Endodermal cell (in vitro differentiated cells): ENCODE measurements at regions not wholly inside any gene's neighbourhood (a gene's known extent, or its start where the extent isn't known, plus 50 kb on each side); places are given as distances from the start of the nearest gene placed in this dataset.

Source experiments
- DNase-seq: peaks from one replicate; pipeline ENCODE4 v3.0.0-alpha.2; 2017
- H3K27ac ChIP-seq: 2 replicates; pipeline ENCODE4 v1.5.1; 2013; ENCODE audit warnings: mild to moderate bottlenecking, low read depth, low read length, moderate library complexity
- H3K27me3 ChIP-seq: 2 replicates; pipeline ENCODE4 v1.6.1; 2013; ENCODE audit warnings: mild to moderate bottlenecking, low read length, moderate library complexity; ENCODE audit not compliant: insufficient read depth, control insufficient read depth, poor library complexity, severe bottlenecking
- H3K36me3 ChIP-seq: 2 replicates; pipeline ENCODE4 v1.7.0; 2013; ENCODE audit warnings: mild to moderate bottlenecking, low read length, moderate library complexity; ENCODE audit not compliant: control insufficient read depth, insufficient read depth
- H3K4me1 ChIP-seq: one replicate; pipeline ENCODE4 v1.7.0; 2013; ENCODE audit warnings: low read length; ENCODE audit not compliant: control insufficient read depth, insufficient read depth
- H3K4me3 ChIP-seq: 2 replicates; pipeline ENCODE4 v1.5.1; 2013; ENCODE audit warnings: mild to moderate bottlenecking, low read length, moderate library complexity
- H3K9ac ChIP-seq: 2 replicates; pipeline ENCODE4 v1.6.1; 2013; ENCODE audit warnings: mild to moderate bottlenecking, low read length, moderate library complexity; ENCODE audit not compliant: poor library complexity, severe bottlenecking; ENCODE audit errors: extremely low read depth
- H3K9me3 ChIP-seq: 2 replicates; pipeline ENCODE4 v1.6.1; 2013; ENCODE audit warnings: mild to moderate bottlenecking, low read length, moderate library complexity; ENCODE audit not compliant: control insufficient read depth
- H3K27ac Mint-ChIP-seq: 2 replicates; pipeline ENCODE4 v1.8.0; 2020; ENCODE audit warnings: mixed read lengths
- H3K27me3 Mint-ChIP-seq: 2 replicates; pipeline ENCODE4 v1.8.0; 2021; ENCODE audit warnings: mild to moderate bottlenecking, mixed read lengths; ENCODE audit not compliant: insufficient read depth
- H3K36me3 Mint-ChIP-seq: 2 replicates; pipeline ENCODE4 v1.8.0; 2020; ENCODE audit warnings: low read depth, mixed read lengths
- H3K4me1 Mint-ChIP-seq: 2 replicates; pipeline ENCODE4 v1.8.0; 2020; ENCODE audit warnings: mixed read lengths
- H3K4me3 Mint-ChIP-seq: 2 replicates; pipeline ENCODE4 v1.8.0; 2020; ENCODE audit warnings: mild to moderate bottlenecking, moderate library complexity, mixed read lengths
- H3K9me3 Mint-ChIP-seq: 2 replicates; pipeline ENCODE4 v1.8.0; 2020; ENCODE audit warnings: mild to moderate bottlenecking, mixed read lengths
- WGBS, 2 experiments: methylation state at CpG; one replicate each; pipeline versions ENCODE4 v1.1.5 to v1.1.7; 2013; ENCODE audit warnings: missing lambda C conversion rate in 2 of 2, mixed read lengths in 1 of 2; ENCODE audit not compliant: insufficient coverage in 1 of 2, insufficient read length in 1 of 2; 5-methylcytosine and 5-hydroxymethylcytosine counted together
- TF ChIP-seq, protein P1 (sequence below): fragments of 200-600 bp; sonication (generic); conservative IDR thresholded peaks from 2 replicates; pipeline ENCODE4 v1.5.0; 2021; ENCODE audit warnings: antibody characterized with exemption, mild to moderate bottlenecking

GRCh38 chr2:83689402-83689801 is 769.7 kb downstream of the SUCLG1 start:
- H3K9ac ChIP-seq, result no peak overlapping the region
- H3K9me3 ChIP-seq, result no peaks in the 10 kb centered on the region
- Mint-ChIP-seq H3K27me3 (no peaks in the 10 kb centered on the region), H3K4me3 (no peak overlapping the region), H3K4me1 (no peaks in the 10 kb centered on the region), H3K9me3 (no peaks in the 10 kb centered on the region), H3K27ac (no peak overlapping the region), H3K36me3 (no peaks in the 10 kb centered on the region)
- no peaks in the 10 kb centered on the region for H3K27me3 ChIP-seq
- H3K4me1 ChIP-seq, result no peaks in the 10 kb centered on the region
- H3K27ac ChIP-seq, result no peak overlapping the region
- no peak overlapping the region for H3K4me3 ChIP-seq
- no peak for DNase-seq
- TF ChIP-seq, protein P1, sequence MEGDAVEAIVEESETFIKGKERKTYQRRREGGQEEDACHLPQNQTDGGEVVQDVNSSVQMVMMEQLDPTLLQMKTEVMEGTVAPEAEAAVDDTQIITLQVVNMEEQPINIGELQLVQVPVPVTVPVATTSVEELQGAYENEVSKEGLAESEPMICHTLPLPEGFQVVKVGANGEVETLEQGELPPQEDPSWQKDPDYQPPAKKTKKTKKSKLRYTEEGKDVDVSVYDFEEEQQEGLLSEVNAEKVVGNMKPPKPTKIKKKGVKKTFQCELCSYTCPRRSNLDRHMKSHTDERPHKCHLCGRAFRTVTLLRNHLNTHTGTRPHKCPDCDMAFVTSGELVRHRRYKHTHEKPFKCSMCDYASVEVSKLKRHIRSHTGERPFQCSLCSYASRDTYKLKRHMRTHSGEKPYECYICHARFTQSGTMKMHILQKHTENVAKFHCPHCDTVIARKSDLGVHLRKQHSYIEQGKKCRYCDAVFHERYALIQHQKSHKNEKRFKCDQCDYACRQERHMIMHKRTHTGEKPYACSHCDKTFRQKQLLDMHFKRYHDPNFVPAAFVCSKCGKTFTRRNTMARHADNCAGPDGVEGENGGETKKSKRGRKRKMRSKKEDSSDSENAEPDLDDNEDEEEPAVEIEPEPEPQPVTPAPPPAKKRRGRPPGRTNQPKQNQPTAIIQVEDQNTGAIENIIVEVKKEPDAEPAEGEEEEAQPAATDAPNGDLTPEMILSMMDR, result no peak
- no peaks in the 10 kb centered on the region for H3K36me3 ChIP-seq

DNA sequence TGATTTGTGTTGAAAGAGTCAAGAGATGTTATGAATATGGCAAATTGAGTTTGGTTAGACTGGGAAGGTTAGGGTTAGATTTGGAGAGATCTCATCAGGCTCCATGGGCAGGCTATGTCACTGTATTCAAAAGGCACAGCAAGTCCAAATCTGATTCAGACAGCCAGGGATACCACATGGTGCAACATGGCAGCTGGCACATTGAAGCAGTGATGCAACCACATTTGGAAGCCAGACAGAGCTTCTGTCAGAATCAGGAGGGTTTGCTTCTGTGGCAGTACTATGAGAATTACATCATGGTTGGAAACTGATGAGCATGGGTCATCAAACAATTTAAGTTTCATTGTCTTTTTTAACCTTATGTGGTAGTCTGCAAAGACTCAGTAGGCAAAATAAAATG is 772.2 kb downstream of the SUCLG1 start:
- Histone ChIP-seq H3K36me3 (no peaks in the 10 kb centered on the region), H3K27ac (no peak overlapping the region), H3K4me3 (no peak overlapping the region), H3K9ac (no peak overlapping the region), H3K4me1 (no peaks in the 10 kb centered on the region), H3K9me3 (no peaks in the 10 kb centered on the region), H3K27me3 (no peaks in the 10 kb centered on the region)
- H3K27me3 Mint-ChIP-seq, result no peaks in the 10 kb centered on the region
- no peak for DNase-seq
- no peak overlapping the region for H3K27ac Mint-ChIP-seq
- H3K36me3 Mint-ChIP-seq, result no peaks in the 10 kb centered on the region
- no peak overlapping the region for H3K4me3 Mint-ChIP-seq
- TF ChIP-seq, protein P1, result no peak
- H3K9me3 Mint-ChIP-seq, result no peaks in the 10 kb centered on the region
- H3K4me1 Mint-ChIP-seq, result no peaks in the 10 kb centered on the region

- Mint-ChIP-seq H3K4me1 (no peaks in the 10 kb centered on the region), H3K27me3 (no peaks in the 10 kb centered on the region), H3K27ac (no peak overlapping the region), H3K36me3 (no peaks in the 10 kb centered on the region), H3K9me3 (peaks cover 5% of the 10 kb centered on the region), H3K4me3 (no peak overlapping the region)
- H3K27ac ChIP-seq, result no peak overlapping the region
- H3K9me3 ChIP-seq, result peaks cover 9% of the 10 kb centered on the region
- TF ChIP-seq, protein P1, result no peak
- no peaks in the 10 kb centered on the region for H3K27me3 ChIP-seq
- no peaks in the 10 kb centered on the region for H3K36me3 ChIP-seq
- DNase-seq, result no peak
- H3K9ac ChIP-seq, result no peak overlapping the region
- H3K4me3 ChIP-seq, result no peak overlapping the region
- whole genome bisulfite sequencing, 2 experiments, result 95 to 100% methylated on average over 3 of the region's 3 CpGs
- H3K4me1 ChIP-seq, result no peaks in the 10 kb centered on the region
These were observed 785.0 kb downstream of the SUCLG1 start for GRCh38 chr2:83674050-83674449.
